ENCODE measurements at regions not wholly inside any gene's neighbourhood (a gene's known extent, or its start where the extent isn't known, plus 50 kb on each side); places are given as distances from the start of the nearest gene placed in this dataset.

DNA sequence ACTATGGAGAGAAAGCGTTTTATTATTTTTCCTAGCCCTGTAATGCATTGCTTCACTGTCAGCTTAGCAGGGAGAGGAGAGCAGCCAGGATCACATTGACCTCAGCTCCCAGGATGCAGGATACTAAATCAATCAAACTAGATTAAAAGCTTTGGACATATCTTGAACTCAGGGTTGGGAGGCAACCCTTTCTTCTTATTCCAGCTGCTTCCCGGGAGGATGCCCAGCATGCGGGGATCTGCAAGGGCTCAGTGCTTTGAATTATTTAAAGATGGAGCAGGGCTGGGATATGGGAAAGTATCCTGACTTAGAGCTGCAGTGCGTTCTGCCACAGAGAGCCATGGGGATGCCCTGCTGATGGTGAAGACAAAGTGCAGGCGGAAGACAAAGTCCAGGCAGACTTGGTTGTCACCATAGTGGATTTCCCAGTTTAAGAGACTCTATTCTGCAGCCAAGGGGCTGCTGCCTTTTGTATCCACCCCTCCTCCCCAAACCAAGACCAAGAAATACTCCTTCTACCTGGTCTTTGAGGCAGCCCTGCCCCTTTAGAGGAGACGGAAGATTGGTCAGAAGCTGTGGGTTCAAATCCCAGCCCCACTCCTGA lies 1035.0 kb downstream of the TBC1D22A start:
- TF ChIP-seq, protein P1, sequence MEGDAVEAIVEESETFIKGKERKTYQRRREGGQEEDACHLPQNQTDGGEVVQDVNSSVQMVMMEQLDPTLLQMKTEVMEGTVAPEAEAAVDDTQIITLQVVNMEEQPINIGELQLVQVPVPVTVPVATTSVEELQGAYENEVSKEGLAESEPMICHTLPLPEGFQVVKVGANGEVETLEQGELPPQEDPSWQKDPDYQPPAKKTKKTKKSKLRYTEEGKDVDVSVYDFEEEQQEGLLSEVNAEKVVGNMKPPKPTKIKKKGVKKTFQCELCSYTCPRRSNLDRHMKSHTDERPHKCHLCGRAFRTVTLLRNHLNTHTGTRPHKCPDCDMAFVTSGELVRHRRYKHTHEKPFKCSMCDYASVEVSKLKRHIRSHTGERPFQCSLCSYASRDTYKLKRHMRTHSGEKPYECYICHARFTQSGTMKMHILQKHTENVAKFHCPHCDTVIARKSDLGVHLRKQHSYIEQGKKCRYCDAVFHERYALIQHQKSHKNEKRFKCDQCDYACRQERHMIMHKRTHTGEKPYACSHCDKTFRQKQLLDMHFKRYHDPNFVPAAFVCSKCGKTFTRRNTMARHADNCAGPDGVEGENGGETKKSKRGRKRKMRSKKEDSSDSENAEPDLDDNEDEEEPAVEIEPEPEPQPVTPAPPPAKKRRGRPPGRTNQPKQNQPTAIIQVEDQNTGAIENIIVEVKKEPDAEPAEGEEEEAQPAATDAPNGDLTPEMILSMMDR (conservative IDR thresholded peaks at IDR 0.05; ENCODE audit: low read depth, low read length), result no peak
- TF ChIP-seq RFX5 (IDR thresholded peaks at IDR 0.05; ENCODE audit: low read depth, low read length), result no peak
- no peak for TF ChIP-seq CEBPB (IDR thresholded peaks at IDR 0.05; ENCODE audit: low read depth, low read length)
- TF ChIP-seq POLR2A (IDR thresholded peaks at IDR 0.05; ENCODE audit: low read depth, low read length), result no peak
- TF ChIP-seq MXI1 (IDR thresholded peaks at IDR 0.05; ENCODE audit: borderline replicate concordance, low read depth, low read length), result no peak
- TF ChIP-seq CHD1 (IDR thresholded peaks at IDR 0.05; ENCODE audit: low read depth, low read length), result no peak
- TF ChIP-seq RCOR1 (IDR thresholded peaks at IDR 0.05; ENCODE audit: insufficient replicate concordance, low read length), result no peak
- TF ChIP-seq, protein P2, sequence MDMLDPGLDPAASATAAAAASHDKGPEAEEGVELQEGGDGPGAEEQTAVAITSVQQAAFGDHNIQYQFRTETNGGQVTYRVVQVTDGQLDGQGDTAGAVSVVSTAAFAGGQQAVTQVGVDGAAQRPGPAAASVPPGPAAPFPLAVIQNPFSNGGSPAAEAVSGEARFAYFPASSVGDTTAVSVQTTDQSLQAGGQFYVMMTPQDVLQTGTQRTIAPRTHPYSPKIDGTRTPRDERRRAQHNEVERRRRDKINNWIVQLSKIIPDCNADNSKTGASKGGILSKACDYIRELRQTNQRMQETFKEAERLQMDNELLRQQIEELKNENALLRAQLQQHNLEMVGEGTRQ (IDR thresholded peaks at IDR 0.05; ENCODE audit: low read depth, low read length), result no peak
- TF ChIP-seq RAD21 (IDR thresholded peaks at IDR 0.05; ENCODE audit: low read length), result no peak
- TF ChIP-seq, protein P3, sequence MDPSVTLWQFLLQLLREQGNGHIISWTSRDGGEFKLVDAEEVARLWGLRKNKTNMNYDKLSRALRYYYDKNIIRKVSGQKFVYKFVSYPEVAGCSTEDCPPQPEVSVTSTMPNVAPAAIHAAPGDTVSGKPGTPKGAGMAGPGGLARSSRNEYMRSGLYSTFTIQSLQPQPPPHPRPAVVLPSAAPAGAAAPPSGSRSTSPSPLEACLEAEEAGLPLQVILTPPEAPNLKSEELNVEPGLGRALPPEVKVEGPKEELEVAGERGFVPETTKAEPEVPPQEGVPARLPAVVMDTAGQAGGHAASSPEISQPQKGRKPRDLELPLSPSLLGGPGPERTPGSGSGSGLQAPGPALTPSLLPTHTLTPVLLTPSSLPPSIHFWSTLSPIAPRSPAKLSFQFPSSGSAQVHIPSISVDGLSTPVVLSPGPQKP (IDR thresholded peaks at IDR 0.05; ENCODE audit: borderline replicate concordance, low read depth, low read length), result no peak
- TF ChIP-seq MAZ (IDR thresholded peaks at IDR 0.05; ENCODE audit: borderline replicate concordance, low read depth, low read length), result no peak
- TF ChIP-seq BHLHE40 (IDR thresholded peaks at IDR 0.05; ENCODE audit: low read depth, low read length), result no peak
- TF ChIP-seq MAFK (IDR thresholded peaks at IDR 0.05; ENCODE audit: low read depth, low read length), result no peak

All from IMR-90 (cell line).